Astrocyte of the spinal cord (primary cell): ENCODE measurements at regions not wholly inside any gene's neighbourhood (a gene's known extent, or its start where the extent isn't known, plus 50 kb on each side); places are given as distances from the start of the nearest gene placed in this dataset.

Source experiments
- DNase-seq: peaks from one replicate; pipeline ENCODE4 v3.0.0; 2011; ENCODE audit warnings: low read depth, low spot score
- H3K4me3 ChIP-seq: 2 replicates; pipeline ENCODE4 v1.5.1; 2011; ENCODE audit warnings: low read depth, mild to moderate bottlenecking, low read length, moderate library complexity
- CTCF ChIP-seq: IDR thresholded peaks from 2 replicates; pipeline ENCODE4 v1.5.1; 2012; ENCODE audit warnings: low read depth, mild to moderate bottlenecking, low read length, inconsistent platforms
- in situ Hi-C: cut with HindIII; loops from 2 replicates; pipeline ENCODE4 v1.10.0; 2017; ENCODE audit warnings: low sequenced_read_pairs

GRCh38 chr1:30511991-30512913 lies 211.1 kb downstream of the MATN1 start:
- in situ Hi-C loops = no loop called here
- TF ChIP-seq CTCF = no peak
- DNase-seq = peak; percentile 21
- no peak overlapping the region for H3K4me3 ChIP-seq

- no peak overlapping the region for H3K4me3 ChIP-seq
- TF ChIP-seq CTCF = no peak
- no peak for DNase-seq
- in situ Hi-C loops = no loop called here
Measured at GRCh38 chr1:30511563-30511962, 211.8 kb downstream of the MATN1 start.

GRCh38 chr1:30511106-30511505 lies 212.3 kb downstream of the MATN1 start:
- DNase-seq = no peak
- no peak overlapping the region for H3K4me3 ChIP-seq
- in situ Hi-C loops = no loop called here
- TF ChIP-seq CTCF = no peak

GRCh38 chr1:30509670-30510069 lies 213.7 kb downstream of the MATN1 start:
- in situ Hi-C loops = no loop called here
- H3K4me3 ChIP-seq = no peak overlapping the region
- TF ChIP-seq CTCF = no peak
- no peak for DNase-seq

GRCh38 chr1:30508611-30509010 lies 214.8 kb downstream of the MATN1 start:
- DNase-seq = no peak
- in situ Hi-C loops = no loop called here
- H3K4me3 ChIP-seq = no peak overlapping the region
- no peak for TF ChIP-seq CTCF

GRCh38 chr1:30508175-30508448 lies 215.3 kb downstream of the MATN1 start:
- in situ Hi-C loops = no loop called here
- DNase-seq = no peak
- no peak overlapping the region for H3K4me3 ChIP-seq
- no peak for TF ChIP-seq CTCF
